ENCODE measurements at regions not wholly inside any gene's neighbourhood (a gene's known extent, or its start where the extent isn't known, plus 50 kb on each side); places are given as distances from the start of the nearest gene placed in this dataset.

- Histone ChIP-seq H3K4me3 (no peak overlapping the region), H3K27ac (ENCODE audit: control insufficient read depth, insufficient read depth) (no peak overlapping the region), H2AFZ (ENCODE audit: control insufficient read depth, low read depth, low read length) (no peak overlapping the region), H3K4me1 (ENCODE audit: control insufficient read depth, insufficient read depth, low read length) (no peaks in the 10 kb centered on the region), H3K36me3 (ENCODE audit: control insufficient read depth in 2 of 2, insufficient read depth in 2 of 2, low read length in 1 of 2) (no peaks in the 10 kb centered on the region), H3K27me3 (replicated peaks in 1 of 2; ENCODE audit: control insufficient read depth in 2 of 2, insufficient read depth in 2 of 2, low read length in 1 of 2) (no peaks in the 10 kb centered on the region), H3K79me2 (ENCODE audit: control insufficient read depth, insufficient read depth, low read length) (no peaks in the 10 kb centered on the region), H4K20me1 (ENCODE audit: control insufficient read depth, insufficient read depth) (no peaks in the 10 kb centered on the region), H3K9me3 (replicated peaks; ENCODE audit: control insufficient read depth, insufficient read depth, low read length) (no peaks in the 10 kb centered on the region), H3K9ac (ENCODE audit: control insufficient read depth, insufficient read depth, low read length) (no peak overlapping the region), H3K4me2 (ENCODE audit: control insufficient read depth, insufficient read depth) (no peak overlapping the region)
- intact Hi-C loops (cut with micrococcal nuclease; ENCODE audit: unreplicated experiment) (no loop called here), in situ Hi-C loops (cut with MboI) (no loop called here)
- ChIA-PET POLR2A (no interaction called here), RAD21 (ENCODE audit: unreplicated experiment) (no interaction called here), SMC1A (ENCODE audit: uncharacterized antibody, unreplicated experiment) (no interaction called here), CTCF (no interaction called here)
- FAIRE-seq (no peak), DNase-seq (ENCODE audit: low read depth, low spot score) (no peak), ATAC-seq (no peak)
- no TSS peak for BruUV-seq (replicated peaks)
- TF ChIP-seq NBN (IDR thresholded peaks at IDR 0.05) (no peak), YBX1 (IDR thresholded peaks at IDR 0.05) (no peak)
Measured at GRCh38 chr9:19643875-19644274, 145.0 kb downstream of the SLC24A2 start.

GRCh38 chr9:19642256-19642655 is 146.6 kb downstream of the SLC24A2 start:
- SMC1A ChIA-PET (ENCODE audit: uncharacterized antibody, unreplicated experiment): interaction anchor here (1.6 kb wide), 1 partner anchor 12 kb away, joined by 5 read pairs; no protein-coding TSS in a partner anchor
- Histone ChIP-seq H2AFZ (ENCODE audit: control insufficient read depth, low read depth, low read length) (no peak overlapping the region), H3K4me1 (ENCODE audit: control insufficient read depth, insufficient read depth, low read length) (no peaks in the 10 kb centered on the region), H3K4me2 (ENCODE audit: control insufficient read depth, insufficient read depth) (no peak overlapping the region), H3K36me3 (ENCODE audit: control insufficient read depth in 2 of 2, insufficient read depth in 2 of 2, low read length in 1 of 2) (no peaks in the 10 kb centered on the region), H3K4me3 (no peak overlapping the region), H3K9ac (ENCODE audit: control insufficient read depth, insufficient read depth, low read length) (no peak overlapping the region), H4K20me1 (ENCODE audit: control insufficient read depth, insufficient read depth) (no peaks in the 10 kb centered on the region), H3K79me2 (ENCODE audit: control insufficient read depth, insufficient read depth, low read length) (no peaks in the 10 kb centered on the region), H3K27ac (ENCODE audit: control insufficient read depth, insufficient read depth) (no peak overlapping the region), H3K9me3 (replicated peaks; ENCODE audit: control insufficient read depth, insufficient read depth, low read length) (no peaks in the 10 kb centered on the region), H3K27me3 (replicated peaks in 1 of 2; ENCODE audit: control insufficient read depth in 2 of 2, insufficient read depth in 2 of 2, low read length in 1 of 2) (no peaks in the 10 kb centered on the region)
- POLR2A ChIA-PET: no interaction called here
- BruUV-seq (replicated peaks): no TSS peak
- DNase-seq (ENCODE audit: low read depth, low spot score) (no peak), FAIRE-seq (no peak), ATAC-seq (peak; percentile 43; the same call in 2 of the 3 replicates)
- 0% methylated on average over 2 of the region's 2 CpGs for WGBS (ENCODE audit: insufficient coverage, insufficient replicate concordance, low lambda C conversion rate, missing lambda C conversion rate)
- intact Hi-C loops (cut with micrococcal nuclease; ENCODE audit: unreplicated experiment): loop anchor here (1.0 kb wide), 1 partner anchor 149 kb away; no protein-coding TSS in a partner anchor
- in situ Hi-C loops (cut with MboI): no loop called here
- CTCF ChIA-PET: interaction anchor here (0.7 to 1.4 kb wide), 3 partner anchors 13 to 251 kb away, joined by 3 to 4 read pairs (median 3); no protein-coding TSS in a partner anchor
- RAD21 ChIA-PET (ENCODE audit: unreplicated experiment): no interaction called here
- TF ChIP-seq TAF1 (IDR thresholded peaks at IDR 0.05; ENCODE audit: borderline replicate concordance, low read depth, low read length) (no peak), CHD4 (IDR thresholded peaks at IDR 0.05) (no peak), SRF (IDR thresholded peaks at IDR 0.05; ENCODE audit: low read depth in 2 of 2, low read length in 2 of 2) (no peak), NRF1 (conservative IDR thresholded peaks at IDR 0.05; ENCODE audit: low read depth, low read length) (no peak), MTA2 (IDR thresholded peaks at IDR 0.05; ENCODE audit: low read depth) (no peak), HDGF (IDR thresholded peaks at IDR 0.05) (no peak), STAT3 (IDR thresholded peaks at IDR 0.05; ENCODE audit: low read depth, low read length) (no peak)
- TF ChIP-seq, protein P1, sequence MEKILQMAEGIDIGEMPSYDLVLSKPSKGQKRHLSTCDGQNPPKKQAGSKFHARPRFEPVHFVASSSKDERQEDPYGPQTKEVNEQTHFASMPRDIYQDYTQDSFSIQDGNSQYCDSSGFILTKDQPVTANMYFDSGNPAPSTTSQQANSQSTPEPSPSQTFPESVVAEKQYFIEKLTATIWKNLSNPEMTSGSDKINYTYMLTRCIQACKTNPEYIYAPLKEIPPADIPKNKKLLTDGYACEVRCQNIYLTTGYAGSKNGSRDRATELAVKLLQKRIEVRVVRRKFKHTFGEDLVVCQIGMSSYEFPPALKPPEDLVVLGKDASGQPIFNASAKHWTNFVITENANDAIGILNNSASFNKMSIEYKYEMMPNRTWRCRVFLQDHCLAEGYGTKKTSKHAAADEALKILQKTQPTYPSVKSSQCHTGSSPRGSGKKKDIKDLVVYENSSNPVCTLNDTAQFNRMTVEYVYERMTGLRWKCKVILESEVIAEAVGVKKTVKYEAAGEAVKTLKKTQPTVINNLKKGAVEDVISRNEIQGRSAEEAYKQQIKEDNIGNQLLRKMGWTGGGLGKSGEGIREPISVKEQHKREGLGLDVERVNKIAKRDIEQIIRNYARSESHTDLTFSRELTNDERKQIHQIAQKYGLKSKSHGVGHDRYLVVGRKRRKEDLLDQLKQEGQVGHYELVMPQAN (conservative IDR thresholded peaks at IDR 0.05): no peak
